ENCODE measurements at regions not wholly inside any gene's neighbourhood (a gene's known extent, or its start where the extent isn't known, plus 50 kb on each side); places are given as distances from the start of the nearest gene placed in this dataset.
A peak's percentile ranks its signal among the peaks of the same experiment; 100 is the strongest.

- DNase-seq: no peak
- Histone ChIP-seq H3K36me3 (ENCODE audit: insufficient read depth, low read length) (no peaks in the 10 kb centered on the region), H3K4me3 (ENCODE audit: low read length) (no peak overlapping the region), H3K27me3 (ENCODE audit: low read length) (no peaks in the 10 kb centered on the region), H3K79me2 (ENCODE audit: low read length) (no peaks in the 10 kb centered on the region), H3K4me1 (ENCODE audit: low read length) (no peaks in the 10 kb centered on the region), H3K9me3 (ENCODE audit: low read length) (no peaks in the 10 kb centered on the region), H3K27ac (ENCODE audit: low read length) (no peak overlapping the region), H4K20me1 (ENCODE audit: insufficient read depth, low read depth, low read length) (no peaks in the 10 kb centered on the region), H3K9me2 (replicated peaks; ENCODE audit: insufficient read depth, low read length) (no peaks in the 10 kb centered on the region), H2AFZ (ENCODE audit: low read length) (no peak overlapping the region), H3K4me2 (ENCODE audit: low read depth, low read length, poor library complexity, severe bottlenecking) (no peak overlapping the region), H3K9ac (ENCODE audit: low read length) (no peak overlapping the region)
These were observed 326.7 kb downstream of the TPBG start for GRCh38 chr6:82690283-82690682.

- Histone ChIP-seq H3K79me2 (ENCODE audit: low read length) (no peaks in the 10 kb centered on the region), H3K27me3 (ENCODE audit: low read length) (no peaks in the 10 kb centered on the region), H2AFZ (ENCODE audit: low read length) (no peak overlapping the region), H3K9me3 (ENCODE audit: low read length) (no peaks in the 10 kb centered on the region), H3K27ac (ENCODE audit: low read length) (no peak overlapping the region), H3K9me2 (replicated peaks; ENCODE audit: insufficient read depth, low read length) (no peaks in the 10 kb centered on the region), H3K36me3 (ENCODE audit: insufficient read depth, low read length) (no peaks in the 10 kb centered on the region), H3K4me2 (ENCODE audit: low read depth, low read length, poor library complexity, severe bottlenecking) (no peak overlapping the region), H4K20me1 (ENCODE audit: insufficient read depth, low read depth, low read length) (no peaks in the 10 kb centered on the region), H3K4me1 (ENCODE audit: low read length) (no peaks in the 10 kb centered on the region), H3K4me3 (ENCODE audit: low read length) (no peak overlapping the region), H3K9ac (ENCODE audit: low read length) (no peak overlapping the region)
- DNase-seq: no peak
These were observed 328.4 kb downstream of the TPBG start for GRCh38 chr6:82691997-82692396.

GRCh38 chr6:82693094-82693493 is 329.5 kb downstream of the TPBG start:
- no peaks in the 10 kb centered on the region for H3K4me1 ChIP-seq (ENCODE audit: low read length)
- no peak overlapping the region for H3K4me3 ChIP-seq (ENCODE audit: low read length)
- no peak overlapping the region for H3K4me2 ChIP-seq (ENCODE audit: low read depth, low read length, poor library complexity, severe bottlenecking)
- no peaks in the 10 kb centered on the region for H4K20me1 ChIP-seq (ENCODE audit: insufficient read depth, low read depth, low read length)
- H2AFZ ChIP-seq (ENCODE audit: low read length): no peak overlapping the region
- H3K9me2 ChIP-seq (replicated peaks; ENCODE audit: insufficient read depth, low read length): no peaks in the 10 kb centered on the region
- H3K79me2 ChIP-seq (ENCODE audit: low read length): no peaks in the 10 kb centered on the region
- no peaks in the 10 kb centered on the region for H3K9me3 ChIP-seq (ENCODE audit: low read length)
- H3K36me3 ChIP-seq (ENCODE audit: insufficient read depth, low read length): no peaks in the 10 kb centered on the region
- peak; percentile 25 for DNase-seq
- H3K27me3 ChIP-seq (ENCODE audit: low read length): no peaks in the 10 kb centered on the region
- H3K27ac ChIP-seq (ENCODE audit: low read length): no peak overlapping the region
- no peak overlapping the region for H3K9ac ChIP-seq (ENCODE audit: low read length)

GRCh38 chr6:82701341-82701740 is 337.7 kb downstream of the TPBG start:
- Histone ChIP-seq H3K36me3 (ENCODE audit: insufficient read depth, low read length) (no peaks in the 10 kb centered on the region), H3K27ac (ENCODE audit: low read length) (no peak overlapping the region), H3K9ac (ENCODE audit: low read length) (no peak overlapping the region), H3K9me3 (ENCODE audit: low read length) (no peaks in the 10 kb centered on the region), H4K20me1 (ENCODE audit: insufficient read depth, low read depth, low read length) (no peaks in the 10 kb centered on the region), H2AFZ (ENCODE audit: low read length) (no peak overlapping the region), H3K79me2 (ENCODE audit: low read length) (no peaks in the 10 kb centered on the region), H3K4me2 (ENCODE audit: low read depth, low read length, poor library complexity, severe bottlenecking) (no peak overlapping the region), H3K27me3 (ENCODE audit: low read length) (no peaks in the 10 kb centered on the region), H3K4me1 (ENCODE audit: low read length) (no peaks in the 10 kb centered on the region), H3K4me3 (ENCODE audit: low read length) (no peak overlapping the region), H3K9me2 (replicated peaks; ENCODE audit: insufficient read depth, low read length) (no peaks in the 10 kb centered on the region; the same call in 1 of the 2 replicates)
- DNase-seq: no peak

GRCh38 chr6:82702574-82702973 is 339.0 kb downstream of the TPBG start:
- H3K4me1 ChIP-seq (ENCODE audit: low read length): no peaks in the 10 kb centered on the region
- H3K4me2 ChIP-seq (ENCODE audit: low read depth, low read length, poor library complexity, severe bottlenecking): no peak overlapping the region
- no peak overlapping the region for H3K4me3 ChIP-seq (ENCODE audit: low read length)
- H3K9me3 ChIP-seq (ENCODE audit: low read length): no peaks in the 10 kb centered on the region
- no peaks in the 10 kb centered on the region for H3K27me3 ChIP-seq (ENCODE audit: low read length)
- H3K27ac ChIP-seq (ENCODE audit: low read length): no peak overlapping the region
- H3K9me2 ChIP-seq (replicated peaks; ENCODE audit: insufficient read depth, low read length): no peaks in the 10 kb centered on the region; the same call in 1 of the 2 replicates
- no peaks in the 10 kb centered on the region for H4K20me1 ChIP-seq (ENCODE audit: insufficient read depth, low read depth, low read length)
- no peak overlapping the region for H3K9ac ChIP-seq (ENCODE audit: low read length)
- H3K36me3 ChIP-seq (ENCODE audit: insufficient read depth, low read length): no peaks in the 10 kb centered on the region
- H2AFZ ChIP-seq (ENCODE audit: low read length): no peak overlapping the region
- DNase-seq: no peak
- no peaks in the 10 kb centered on the region for H3K79me2 ChIP-seq (ENCODE audit: low read length)

- Histone ChIP-seq H4K20me1 (ENCODE audit: insufficient read depth, low read depth, low read length) (no peaks in the 10 kb centered on the region), H3K9me3 (ENCODE audit: low read length) (no peaks in the 10 kb centered on the region), H2AFZ (ENCODE audit: low read length) (no peak overlapping the region), H3K9me2 (replicated peaks; ENCODE audit: insufficient read depth, low read length) (no peaks in the 10 kb centered on the region; the same call in 1 of the 2 replicates), H3K4me2 (ENCODE audit: low read depth, low read length, poor library complexity, severe bottlenecking) (no peak overlapping the region), H3K79me2 (ENCODE audit: low read length) (no peaks in the 10 kb centered on the region), H3K4me3 (ENCODE audit: low read length) (no peak overlapping the region), H3K27me3 (ENCODE audit: low read length) (no peaks in the 10 kb centered on the region), H3K4me1 (ENCODE audit: low read length) (no peaks in the 10 kb centered on the region), H3K9ac (ENCODE audit: low read length) (no peak overlapping the region), H3K36me3 (ENCODE audit: insufficient read depth, low read length) (no peaks in the 10 kb centered on the region), H3K27ac (ENCODE audit: low read length) (no peak overlapping the region)
- DNase-seq: no peak
These were observed 339.6 kb downstream of the TPBG start for GRCh38 chr6:82703230-82703629.

GRCh38 chr6:82704045-82704444 is 340.4 kb downstream of the TPBG start:
- Histone ChIP-seq H4K20me1 (ENCODE audit: insufficient read depth, low read depth, low read length) (no peaks in the 10 kb centered on the region), H3K4me1 (ENCODE audit: low read length) (no peaks in the 10 kb centered on the region), H3K9me2 (replicated peaks; ENCODE audit: insufficient read depth, low read length) (no peaks in the 10 kb centered on the region; the same call in 1 of the 2 replicates), H3K79me2 (ENCODE audit: low read length) (no peaks in the 10 kb centered on the region), H3K9ac (ENCODE audit: low read length) (no peak overlapping the region), H3K36me3 (ENCODE audit: insufficient read depth, low read length) (no peaks in the 10 kb centered on the region), H2AFZ (ENCODE audit: low read length) (no peak overlapping the region), H3K9me3 (ENCODE audit: low read length) (no peaks in the 10 kb centered on the region), H3K4me3 (ENCODE audit: low read length) (no peak overlapping the region), H3K4me2 (ENCODE audit: low read depth, low read length, poor library complexity, severe bottlenecking) (no peak overlapping the region), H3K27me3 (ENCODE audit: low read length) (no peaks in the 10 kb centered on the region), H3K27ac (ENCODE audit: low read length) (no peak overlapping the region)
- DNase-seq: no peak

GRCh38 chr6:82705579-82705978 is 342.0 kb downstream of the TPBG start:
- H2AFZ ChIP-seq (ENCODE audit: low read length): no peak overlapping the region
- H3K9me2 ChIP-seq (replicated peaks; ENCODE audit: insufficient read depth, low read length): no peaks in the 10 kb centered on the region
- H3K9me3 ChIP-seq (ENCODE audit: low read length): no peaks in the 10 kb centered on the region

More at GRCh38 chr6:82705579-82705978, 342.0 kb downstream of the TPBG start:
- Histone ChIP-seq H3K4me2 (ENCODE audit: low read depth, low read length, poor library complexity, severe bottlenecking) (no peak overlapping the region), H3K4me3 (ENCODE audit: low read length) (no peak overlapping the region), H3K27me3 (ENCODE audit: low read length) (no peaks in the 10 kb centered on the region), H3K79me2 (ENCODE audit: low read length) (no peaks in the 10 kb centered on the region), H4K20me1 (ENCODE audit: insufficient read depth, low read depth, low read length) (no peaks in the 10 kb centered on the region), H3K27ac (ENCODE audit: low read length) (no peak overlapping the region), H3K4me1 (ENCODE audit: low read length) (no peaks in the 10 kb centered on the region), H3K9ac (ENCODE audit: low read length) (no peak overlapping the region), H3K36me3 (ENCODE audit: insufficient read depth, low read length) (no peaks in the 10 kb centered on the region)
- DNase-seq: no peak

All from Karpas-422 (cell line).